NOMO-1 (cell line): ENCODE measurements at regions not wholly inside any gene's neighbourhood (a gene's known extent, or its start where the extent isn't known, plus 50 kb on each side); places are given as distances from the start of the nearest gene placed in this dataset.
A peak's percentile ranks its signal among the peaks of the same experiment; 100 is the strongest.

Source experiments
- DNase-seq, 2 experiments: peaks; one replicate each; lab custom pipeline; 2025; ENCODE audit not compliant: unreplicated experiment in 2 of 2; lab: John Stamatoyannopoulos, UW

- peak; percentile 15 to 18 for DNase-seq
Measured at GRCh38 chr19:29263305-29264135, 50.6 kb upstream of the UQCRFS1 start.

- no peak for DNase-seq
Measured at GRCh38 chr19:29264897-29265296, 51.9 kb upstream of the UQCRFS1 start.

DNA sequence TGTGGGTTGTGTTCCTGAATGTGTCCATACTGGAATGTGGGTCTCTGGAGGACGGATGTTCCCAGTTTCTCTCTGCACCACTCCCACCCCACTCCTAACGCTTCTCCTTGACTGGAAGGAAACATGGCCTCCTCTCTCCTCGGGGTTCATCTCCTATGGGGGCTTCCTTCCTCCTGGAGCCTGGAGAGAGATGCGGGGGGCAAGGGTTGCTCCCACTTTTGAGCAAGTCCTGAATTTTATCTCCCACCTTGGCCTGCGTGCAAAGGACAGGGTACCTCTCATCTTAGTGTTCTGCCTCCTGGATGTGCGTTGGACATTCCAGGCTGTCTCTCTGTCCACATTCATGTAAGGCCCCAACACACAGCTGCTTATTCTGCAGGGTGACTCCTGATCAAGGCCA, 52.5 kb upstream of the UQCRFS1 start:
- DNase-seq: no peak

GRCh38 chr19:29266001-29266400, 53.0 kb upstream of the UQCRFS1 start:
- no peak for DNase-seq

GRCh38 chr19:29266603-29267002, 53.7 kb upstream of the UQCRFS1 start:
- no peak for DNase-seq

- DNase-seq: no peak
Measured at GRCh38 chr19:29267701-29268100, 54.8 kb upstream of the UQCRFS1 start.

DNA sequence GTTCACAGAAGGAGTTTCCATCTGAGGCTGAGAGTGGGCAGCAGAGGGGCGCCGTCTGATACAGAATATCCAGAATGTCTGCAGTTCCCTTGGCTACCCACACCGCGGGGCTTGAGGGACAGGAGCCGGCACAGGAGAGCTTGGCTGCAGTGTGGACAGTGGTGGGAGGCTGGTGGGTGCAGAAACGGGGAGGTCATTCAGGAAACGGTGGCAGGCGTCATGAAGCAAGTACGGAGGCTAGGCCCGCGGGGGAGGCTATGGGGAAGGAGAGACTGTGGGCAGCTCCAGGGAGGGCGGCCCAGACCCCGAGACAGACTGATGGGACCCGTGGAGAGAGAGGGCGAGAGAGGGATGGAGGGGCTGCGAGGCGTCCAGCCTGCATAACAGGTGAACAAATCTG, 55.2 kb upstream of the UQCRFS1 start:
- no peak for DNase-seq

- no peak for DNase-seq
Measured at GRCh38 chr19:29268721-29269393, 55.9 kb upstream of the UQCRFS1 start.

- no peak for DNase-seq
Measured at GRCh38 chr19:29269641-29270040, 56.7 kb upstream of the UQCRFS1 start.

GRCh38 chr19:29271341-29271740, 58.4 kb upstream of the UQCRFS1 start:
- no peak for DNase-seq

- DNase-seq: no peak
Measured at GRCh38 chr19:29271911-29272310, 59.0 kb upstream of the UQCRFS1 start.

DNA sequence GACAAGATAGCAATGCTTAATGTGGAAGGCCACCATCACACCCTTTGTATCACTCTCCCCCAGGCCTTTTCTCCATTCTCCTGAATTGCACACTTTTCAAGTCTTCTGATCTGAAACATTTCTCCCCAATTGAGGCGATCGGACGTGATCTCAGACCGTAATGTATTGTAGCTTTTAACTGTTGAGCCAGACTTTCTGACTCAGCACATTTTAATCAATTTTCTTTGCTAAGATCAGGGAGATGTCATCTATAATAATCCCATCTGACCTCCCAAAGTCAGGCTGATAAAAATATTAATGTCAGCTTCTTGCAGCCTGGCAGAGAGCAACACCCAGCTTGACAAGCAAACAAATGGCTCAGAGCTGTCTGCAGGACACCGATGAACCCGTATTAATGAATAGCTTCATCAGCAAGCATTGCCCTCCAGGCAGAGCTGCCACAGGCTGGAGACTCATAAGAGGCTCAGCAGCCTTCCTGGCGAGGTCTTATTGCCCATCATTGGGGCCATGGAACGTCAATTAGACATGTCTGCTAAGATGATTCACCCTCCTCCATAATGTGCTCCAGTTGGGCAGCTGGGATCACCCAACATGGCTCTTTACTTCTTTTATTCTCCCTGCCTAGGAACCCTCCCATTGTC, 60.2 kb upstream of the UQCRFS1 start:
- DNase-seq: no peak

- DNase-seq: no peak
Measured at GRCh38 chr19:29275266-29275665, 62.3 kb upstream of the UQCRFS1 start.

DNA sequence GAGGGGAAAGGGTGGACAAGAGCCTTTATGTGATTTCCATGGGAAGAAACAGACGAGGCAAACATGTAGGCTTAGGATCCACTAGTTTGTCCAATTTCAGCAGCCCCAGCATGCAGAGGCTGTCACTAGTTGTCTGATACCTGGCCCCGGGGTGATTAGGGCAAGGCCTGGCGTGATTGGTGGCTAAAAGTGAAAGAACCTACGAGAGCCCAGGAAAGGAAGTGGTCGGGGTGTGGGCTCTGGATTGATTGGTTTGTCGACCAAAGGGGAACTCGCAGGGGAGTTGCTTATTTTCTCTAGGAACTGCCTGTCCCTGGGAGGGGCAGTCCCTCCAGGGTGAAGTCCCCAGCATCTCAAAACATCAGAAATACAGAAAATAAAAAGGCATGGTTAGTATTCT, 64.2 kb upstream of the UQCRFS1 start:
- DNase-seq: peak; percentile 87 to 89

GRCh38 chr19:29278716-29279115, 65.8 kb upstream of the UQCRFS1 start:
- DNase-seq: no peak

GRCh38 chr19:29283366-29283765, 70.4 kb upstream of the UQCRFS1 start:
- no peak for DNase-seq

DNA sequence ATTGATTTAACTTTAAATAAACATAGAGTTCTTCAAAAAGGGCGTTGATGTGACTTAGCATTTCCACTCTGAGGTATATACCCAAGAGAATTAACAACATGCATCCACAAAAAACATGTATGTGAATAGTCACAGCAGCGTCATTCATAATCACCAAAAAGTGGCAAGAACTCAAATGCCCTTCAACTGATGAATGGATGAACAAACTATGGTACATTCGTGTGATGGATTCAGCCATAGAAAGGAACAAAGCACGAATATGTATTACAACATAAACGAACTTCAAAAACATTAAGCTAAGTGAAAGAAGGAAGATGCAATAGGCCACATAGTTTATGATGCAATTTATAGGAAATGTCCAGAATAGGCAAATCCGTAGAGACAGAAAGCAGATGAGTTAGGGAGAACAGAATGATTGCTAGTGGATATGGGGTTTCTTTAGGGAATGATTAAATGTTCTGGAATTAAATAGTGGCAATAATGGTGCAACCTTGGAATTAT, 72.3 kb upstream of the UQCRFS1 start:
- peak; percentile 59 to 79 for DNase-seq

GRCh38 chr19:29285878-29286277, 72.9 kb upstream of the UQCRFS1 start:
- peak; percentile 74 to 88 for DNase-seq

DNA sequence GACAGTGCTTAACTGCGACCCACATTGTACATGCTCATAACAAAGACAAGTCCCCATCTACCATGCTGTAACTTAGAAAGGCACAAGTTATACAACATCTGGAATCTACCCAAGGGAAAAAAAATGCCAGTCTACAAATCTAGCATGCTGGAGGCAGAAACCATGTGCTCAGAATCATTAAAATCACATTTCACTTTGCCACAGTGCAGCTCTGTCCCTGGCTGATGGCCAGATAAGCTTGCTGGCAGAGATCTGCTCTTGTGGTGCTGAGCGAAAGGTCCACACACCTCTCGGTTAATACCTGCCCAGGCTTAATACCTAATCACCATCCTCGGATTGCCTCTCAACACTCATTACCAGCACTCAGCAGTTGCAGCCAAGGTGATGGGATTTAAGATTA, 74.1 kb upstream of the UQCRFS1 start:
- DNase-seq: no peak

GRCh38 chr19:29288256-29288655, 75.3 kb upstream of the UQCRFS1 start:
- no peak for DNase-seq

GRCh38 chr19:29289020-29289419, 76.1 kb upstream of the UQCRFS1 start:
- no peak for DNase-seq

DNA sequence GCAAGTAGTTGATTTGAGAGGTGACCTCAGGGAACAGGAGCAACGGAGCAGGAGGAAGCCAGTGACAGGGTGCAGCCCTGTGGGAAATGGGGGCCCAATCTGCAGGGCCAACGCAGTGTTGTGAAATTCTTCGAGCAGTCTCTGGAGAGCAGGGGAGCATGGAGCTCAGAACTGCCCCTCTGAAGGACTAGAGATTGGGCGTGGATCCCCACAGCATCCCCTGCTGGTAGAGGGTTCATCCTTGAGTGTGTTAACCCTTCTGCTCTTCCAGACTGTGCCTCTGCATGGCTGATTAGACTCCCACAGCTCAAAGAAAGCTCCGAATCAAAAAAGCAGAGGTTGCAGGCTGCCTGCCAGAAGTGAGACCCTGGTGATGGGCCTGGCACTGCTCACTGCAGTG, 77.9 kb upstream of the UQCRFS1 start:
- peak; percentile 7 to 26 for DNase-seq
